ENCODE measurements at regions not wholly inside any gene's neighbourhood (a gene's known extent, or its start where the extent isn't known, plus 50 kb on each side); places are given as distances from the start of the nearest gene placed in this dataset.
"Not testable (repeated sequence)": the region's sequence is repeated elsewhere in the genome, so short reads cannot be mapped to it uniquely, and the experiment has no call there.

GRCh38 chr21:5067326-5068048 lies 5453.9 kb upstream of the TPTE start:
- not testable (repeated sequence) for TF ChIP-seq CTCF, POLR2A (IDR thresholded peaks at IDR 0.05)
